ENCODE measurements at regions not wholly inside any gene's neighbourhood (a gene's known extent, or its start where the extent isn't known, plus 50 kb on each side); places are given as distances from the start of the nearest gene placed in this dataset.
"Not testable (repeated sequence)": the region's sequence is repeated elsewhere in the genome, so short reads cannot be mapped to it uniquely, and the experiment has no call there.

DNA sequence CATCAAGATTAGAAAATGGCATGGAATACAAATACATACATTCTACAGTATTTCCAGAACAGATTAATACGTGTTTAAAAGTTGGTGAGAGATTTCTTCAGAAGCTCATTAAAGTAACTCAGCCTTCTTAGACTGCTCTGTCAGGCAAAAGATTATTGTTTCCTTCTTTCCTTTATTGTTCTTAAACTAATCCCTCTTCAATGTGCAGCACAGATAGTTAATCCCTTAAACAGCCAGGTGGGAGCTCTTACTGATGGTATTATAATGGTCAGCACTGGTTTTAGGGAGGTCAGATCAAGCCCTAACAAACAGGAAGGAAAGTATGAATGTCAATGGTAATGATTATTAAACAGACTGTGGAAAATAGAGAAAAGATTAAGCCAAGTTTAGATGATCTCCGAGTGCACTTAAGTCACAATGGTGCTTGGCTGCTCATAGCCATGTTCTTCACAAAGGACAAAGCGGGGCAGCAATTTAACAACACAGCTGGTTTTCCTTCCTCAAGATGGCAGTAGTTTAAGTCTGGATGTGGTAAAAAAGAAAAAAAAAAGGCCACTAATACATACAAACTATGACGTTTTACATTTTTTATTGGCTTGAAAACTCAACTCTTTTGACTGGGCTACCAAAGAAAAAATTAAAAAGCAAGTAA lies 992.6 kb downstream of the PCDH9 start:
- Mint-ChIP-seq H3K36me3 (peaks cover 4% of the 10 kb centered on the region), H3K27me3 (peaks cover 0 to 4% of the 10 kb centered on the region in 2 donors), H3K4me1 (ENCODE audit: low read depth in 2 of 2) (no peaks in the 10 kb centered on the region), H3K9me3 (no peaks in the 10 kb centered on the region), H3K27ac (no peak overlapping the region), H3K4me3 (no peak overlapping the region)
- ATAC-seq (no peak), DNase-seq (ENCODE audit: low spot score) (no peak)

DNA sequence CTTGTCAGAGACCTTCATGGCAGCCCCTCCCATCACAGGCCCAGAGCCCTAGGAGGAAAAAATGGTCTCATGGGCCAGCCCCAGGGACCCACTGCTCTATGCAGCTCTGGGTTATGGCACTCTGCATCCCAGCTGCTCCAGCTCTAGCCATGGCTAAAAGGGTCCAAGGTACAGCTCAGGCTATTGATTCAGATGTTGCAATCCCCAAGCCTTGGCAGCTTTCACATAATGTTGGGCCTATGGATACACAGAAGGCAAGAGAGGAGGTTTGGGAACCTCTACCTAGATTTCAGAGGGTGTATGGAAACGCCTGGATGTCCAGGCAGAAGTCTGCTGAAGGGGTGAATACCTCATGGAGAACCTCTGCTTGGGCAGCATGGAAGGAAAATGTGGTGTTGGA lies 996.0 kb downstream of the PCDH9 start:
- H3K27me3 Mint-ChIP-seq: peaks cover 0 to 3% of the 10 kb centered on the region in 2 donors
- no peaks in the 10 kb centered on the region for H3K4me1 Mint-ChIP-seq (ENCODE audit: low read depth in 2 of 2)
- H3K36me3 Mint-ChIP-seq: peaks cover 10% of the 10 kb centered on the region
- H3K27ac Mint-ChIP-seq: no peak overlapping the region
- no peak overlapping the region for H3K4me3 Mint-ChIP-seq
- no peak for ATAC-seq
- DNase-seq (ENCODE audit: low spot score): no peak
- H3K9me3 Mint-ChIP-seq: peaks cover 7% of the 10 kb centered on the region

DNA sequence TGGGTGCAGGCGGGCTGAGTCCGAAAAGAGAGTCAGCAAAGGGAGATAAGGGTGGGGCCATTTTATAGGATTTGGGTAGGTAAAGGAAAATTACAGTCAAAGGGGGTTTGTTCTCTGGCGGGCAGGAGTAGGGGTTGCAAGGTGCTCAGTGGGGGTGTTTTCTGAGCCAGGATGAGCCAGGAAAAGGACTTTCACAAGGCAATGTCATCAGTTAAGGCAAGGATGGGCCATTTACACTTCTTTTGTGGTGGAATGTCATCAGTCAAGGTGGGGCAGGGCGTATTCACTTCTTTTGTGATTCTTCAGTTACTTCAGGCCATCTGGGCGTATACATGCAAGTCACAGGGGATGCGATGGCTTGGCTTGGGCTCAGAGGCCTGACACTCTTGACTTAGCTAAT lies 998.2 kb downstream of the PCDH9 start:
- not testable (repeated sequence) for H3K9me3 Mint-ChIP-seq; ATAC-seq; DNase-seq (ENCODE audit: low spot score); H3K4me1 Mint-ChIP-seq (ENCODE audit: low read depth in 2 of 2); H3K27ac Mint-ChIP-seq; H3K27me3 Mint-ChIP-seq; H3K4me3 Mint-ChIP-seq
- peaks cover 14% of the 10 kb centered on the region for H3K36me3 Mint-ChIP-seq

DNA sequence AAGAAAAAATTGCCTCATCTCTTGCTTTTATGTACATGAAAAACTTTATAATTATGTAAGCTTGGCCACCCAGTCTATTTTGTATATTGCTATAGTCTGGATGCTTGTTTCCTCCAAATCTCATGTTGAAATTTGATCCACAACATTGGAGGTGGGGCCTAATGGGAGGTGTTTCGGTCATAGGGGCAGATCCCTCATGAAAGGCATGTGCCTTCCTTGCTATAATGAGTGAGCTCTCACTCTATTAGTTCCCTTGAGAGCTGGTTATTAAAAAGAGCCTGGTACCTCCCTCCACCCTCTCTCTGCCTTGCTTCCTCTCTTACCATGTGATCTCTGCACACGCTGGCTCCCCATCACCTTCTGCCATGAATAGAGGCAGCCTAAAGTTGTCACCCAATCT lies 1005.1 kb downstream of the PCDH9 start:
- Mint-ChIP-seq H3K36me3 (peaks cover 4% of the 10 kb centered on the region), H3K4me1 (ENCODE audit: low read depth in 2 of 2) (peaks cover 5 to 7% of the 10 kb centered on the region in 2 donors), H3K9me3 (peaks cover 2% of the 10 kb centered on the region), H3K4me3 (no peak overlapping the region), H3K27ac (no peak overlapping the region), H3K27me3 (no peaks in the 10 kb centered on the region)
- DNase-seq (ENCODE audit: low spot score): no peak
- ATAC-seq: no peak

DNA sequence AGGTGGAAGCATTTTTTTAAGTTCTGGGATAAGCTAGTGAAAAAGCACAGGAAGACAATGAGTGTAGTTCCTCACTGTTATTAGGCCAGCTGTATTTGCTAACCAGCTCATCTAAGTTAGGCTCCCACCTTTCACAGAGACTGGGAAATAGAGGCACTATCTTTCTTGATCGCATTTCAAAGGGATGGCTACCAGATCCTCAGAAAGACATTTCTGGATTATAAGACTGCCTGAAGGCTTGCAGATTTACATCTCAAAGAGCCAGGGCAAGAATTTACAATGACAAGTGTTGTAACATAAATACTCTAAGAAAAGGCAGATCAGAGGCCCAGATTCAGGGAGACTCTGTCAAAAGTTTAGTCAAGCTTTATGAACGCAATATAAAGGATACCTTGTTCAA lies 1005.5 kb downstream of the PCDH9 start:
- peaks cover 0 to 2% of the 10 kb centered on the region in 2 donors for H3K27me3 Mint-ChIP-seq
- H3K9me3 Mint-ChIP-seq: peaks cover 2% of the 10 kb centered on the region
- no peak for DNase-seq (ENCODE audit: low spot score)
- H3K4me1 Mint-ChIP-seq (ENCODE audit: low read depth in 2 of 2): peaks cover 5 to 7% of the 10 kb centered on the region in 2 donors
- ATAC-seq: no peak
- H3K27ac Mint-ChIP-seq: no peak overlapping the region
- peaks cover 4% of the 10 kb centered on the region for H3K36me3 Mint-ChIP-seq
- H3K4me3 Mint-ChIP-seq: no peak overlapping the region

DNA sequence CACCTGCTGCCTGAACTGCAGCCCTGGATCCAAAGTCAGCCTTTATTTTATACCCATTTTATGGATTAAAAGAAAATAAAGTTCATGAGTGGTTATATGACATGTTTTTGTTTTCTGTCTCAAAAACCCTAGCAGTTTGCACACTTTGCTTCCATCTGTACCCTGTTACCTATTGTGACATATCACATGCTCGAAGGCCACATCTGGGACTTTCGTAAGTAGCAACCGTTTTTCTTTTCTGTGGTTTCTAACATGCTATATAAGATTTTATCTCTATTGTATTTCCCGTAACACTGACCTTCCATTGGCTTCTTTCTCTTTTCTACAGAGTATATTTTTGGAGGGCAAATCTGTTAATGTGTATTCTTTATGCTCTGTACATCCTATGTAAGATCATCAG lies 1007.2 kb downstream of the PCDH9 start:
- H3K36me3 Mint-ChIP-seq: peaks cover 7% of the 10 kb centered on the region
- DNase-seq (ENCODE audit: low spot score): no peak
- peaks cover 0 to 2% of the 10 kb centered on the region in 2 donors for H3K27me3 Mint-ChIP-seq
- peak; percentile 63 to 67 for ATAC-seq
- H3K27ac Mint-ChIP-seq: peak overlapping the region; percentile 62 to 66
- peaks cover 2% of the 10 kb centered on the region for H3K9me3 Mint-ChIP-seq
- H3K4me3 Mint-ChIP-seq: peak overlapping the region; percentile 19
- H3K4me1 Mint-ChIP-seq (ENCODE audit: low read depth in 2 of 2): peaks cover 5 to 7% of the 10 kb centered on the region in 2 donors

DNA sequence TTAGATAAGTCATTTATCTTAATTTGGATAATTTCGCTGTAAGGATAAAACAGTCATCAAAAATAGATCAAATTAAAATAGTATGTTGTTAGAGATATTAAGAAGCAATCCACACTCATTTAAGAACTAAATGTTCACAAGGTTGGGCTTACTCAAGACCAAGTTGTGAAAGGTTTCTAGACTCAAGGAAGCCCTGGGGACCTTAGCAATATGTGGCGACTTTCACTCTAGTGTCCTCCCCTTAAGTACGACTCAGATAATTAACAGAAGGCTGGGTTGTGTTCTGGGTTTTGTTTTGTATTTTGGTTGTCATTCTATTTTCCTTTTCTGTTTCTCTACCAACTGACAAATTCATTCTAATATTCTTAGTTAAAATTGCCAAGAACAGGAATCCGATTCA lies 1008.0 kb downstream of the PCDH9 start:
- peak overlapping the region; percentile 19 for H3K4me3 Mint-ChIP-seq
- peak overlapping the region in 1 of 2 donors; percentile 62 for H3K27ac Mint-ChIP-seq
- no peak for DNase-seq (ENCODE audit: low spot score)
- peak; percentile 73 to 80 for ATAC-seq
- H3K9me3 Mint-ChIP-seq: no peaks in the 10 kb centered on the region
- H3K36me3 Mint-ChIP-seq: peaks cover 4% of the 10 kb centered on the region
- peaks cover 0 to 2% of the 10 kb centered on the region in 2 donors for H3K27me3 Mint-ChIP-seq
- peaks cover 5 to 7% of the 10 kb centered on the region in 2 donors for H3K4me1 Mint-ChIP-seq (ENCODE audit: low read depth in 2 of 2)

DNA sequence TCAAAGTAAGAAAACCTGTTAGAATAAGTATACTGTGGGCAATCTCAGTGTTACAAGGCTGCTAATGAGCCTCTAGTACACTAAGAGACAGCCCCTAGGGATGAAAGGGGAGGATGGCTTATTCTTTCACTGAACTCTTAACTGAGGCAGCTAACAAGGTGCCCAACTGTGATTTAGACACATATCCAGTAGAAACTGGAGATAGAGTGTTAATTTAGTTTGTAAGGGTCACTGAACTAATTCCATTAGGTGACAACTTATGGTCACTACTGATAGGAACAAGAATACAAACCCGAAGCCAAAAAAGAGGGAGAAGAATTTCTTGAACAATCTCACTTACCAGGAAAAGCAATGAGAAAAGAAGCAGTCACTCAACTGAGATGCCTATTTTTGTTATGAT lies 1010.6 kb downstream of the PCDH9 start:
- H3K4me1 Mint-ChIP-seq (ENCODE audit: low read depth in 2 of 2): peaks cover 5 to 7% of the 10 kb centered on the region in 2 donors
- peaks cover 3% of the 10 kb centered on the region for H3K9me3 Mint-ChIP-seq
- H3K36me3 Mint-ChIP-seq: peaks cover 9% of the 10 kb centered on the region
- DNase-seq (ENCODE audit: low spot score): no peak
- no peak for ATAC-seq
- H3K4me3 Mint-ChIP-seq: no peak overlapping the region
- H3K27me3 Mint-ChIP-seq: peaks cover 0 to 4% of the 10 kb centered on the region in 2 donors
- no peak overlapping the region for H3K27ac Mint-ChIP-seq

DNA sequence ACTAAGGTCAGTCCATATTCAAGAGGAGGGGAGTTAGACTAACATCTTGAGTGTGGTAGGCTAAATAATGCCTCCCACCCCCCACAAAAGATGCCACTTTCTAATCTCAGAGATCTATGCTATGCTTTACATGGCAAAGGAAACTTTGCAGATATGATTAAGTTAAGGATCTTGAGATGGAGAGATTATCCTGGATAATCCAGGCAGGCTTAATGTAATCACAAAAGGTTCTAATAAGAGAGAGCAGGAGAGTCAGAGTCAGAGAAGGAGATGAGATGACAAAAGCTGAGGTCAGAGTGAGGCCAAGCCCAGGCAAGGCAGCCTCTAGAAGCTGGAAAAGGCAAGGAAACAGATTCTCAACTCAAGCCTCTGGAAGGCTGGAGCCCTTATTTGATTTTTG lies 1011.6 kb downstream of the PCDH9 start:
- ATAC-seq: no peak
- Mint-ChIP-seq H3K4me1 (ENCODE audit: low read depth in 2 of 2) (peaks cover 5% of the 10 kb centered on the region in 2 donors), H3K9me3 (peaks cover 3% of the 10 kb centered on the region), H3K27me3 (peaks cover 0 to 4% of the 10 kb centered on the region in 2 donors), H3K4me3 (no peak overlapping the region), H3K36me3 (peaks cover 9% of the 10 kb centered on the region), H3K27ac (no peak overlapping the region)
- DNase-seq (ENCODE audit: low spot score): no peak

DNA sequence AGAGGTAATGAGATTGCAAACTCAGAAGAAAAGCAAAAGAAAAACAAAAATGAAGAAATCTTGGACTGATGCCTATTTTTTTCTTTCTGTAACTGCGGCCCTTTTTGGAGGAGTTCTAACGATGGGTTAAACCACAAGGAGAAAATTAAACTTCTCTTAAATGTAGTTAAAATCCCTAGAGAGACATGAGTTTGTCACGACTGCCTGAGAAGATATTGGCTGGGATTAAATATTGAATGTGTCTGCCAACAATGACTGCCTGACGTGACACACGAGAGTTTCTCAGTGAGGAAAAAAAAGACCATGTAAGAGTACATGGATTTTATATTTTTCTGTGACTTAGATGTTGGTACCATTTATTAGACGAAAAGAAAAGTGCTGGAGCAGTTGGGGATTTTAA lies 1013.4 kb downstream of the PCDH9 start:
- DNase-seq (ENCODE audit: low spot score) (no peak), ATAC-seq (no peak)
- no peaks in the 10 kb centered on the region for H3K4me1 Mint-ChIP-seq (ENCODE audit: low read depth in 2 of 2)
- H3K9me3 Mint-ChIP-seq: peaks cover 6% of the 10 kb centered on the region
- peaks cover 0 to 4% of the 10 kb centered on the region in 2 donors for H3K27me3 Mint-ChIP-seq
- H3K4me3 Mint-ChIP-seq: no peak overlapping the region
- H3K36me3 Mint-ChIP-seq: peaks cover 9% of the 10 kb centered on the region
- H3K27ac Mint-ChIP-seq: no peak overlapping the region

DNA sequence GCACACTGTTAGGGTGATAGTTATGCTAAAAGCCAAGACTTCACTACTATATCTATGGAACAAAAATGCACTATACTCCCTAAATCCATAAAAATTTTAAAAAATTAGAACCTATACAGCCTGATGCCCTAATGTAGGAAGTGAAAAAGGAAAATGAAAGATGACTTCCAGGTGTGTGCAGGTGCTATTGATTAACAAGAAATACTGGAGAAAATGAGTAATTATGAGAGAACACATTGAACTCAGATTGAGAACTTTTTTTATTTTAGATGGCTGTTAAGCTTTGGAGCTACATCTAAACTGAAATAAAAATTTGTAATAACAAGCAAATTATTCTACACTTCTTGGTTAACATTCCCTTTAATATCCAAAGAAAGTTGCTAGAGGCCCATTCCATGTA lies 1015.7 kb downstream of the PCDH9 start:
- Mint-ChIP-seq H3K27ac (no peak overlapping the region), H3K36me3 (peaks cover 12% of the 10 kb centered on the region), H3K27me3 (peaks cover 0 to 2% of the 10 kb centered on the region in 2 donors), H3K4me1 (ENCODE audit: low read depth in 2 of 2) (no peaks in the 10 kb centered on the region), H3K4me3 (no peak overlapping the region), H3K9me3 (peaks cover 7% of the 10 kb centered on the region)
- ATAC-seq (no peak), DNase-seq (ENCODE audit: low spot score) (no peak)

DNA sequence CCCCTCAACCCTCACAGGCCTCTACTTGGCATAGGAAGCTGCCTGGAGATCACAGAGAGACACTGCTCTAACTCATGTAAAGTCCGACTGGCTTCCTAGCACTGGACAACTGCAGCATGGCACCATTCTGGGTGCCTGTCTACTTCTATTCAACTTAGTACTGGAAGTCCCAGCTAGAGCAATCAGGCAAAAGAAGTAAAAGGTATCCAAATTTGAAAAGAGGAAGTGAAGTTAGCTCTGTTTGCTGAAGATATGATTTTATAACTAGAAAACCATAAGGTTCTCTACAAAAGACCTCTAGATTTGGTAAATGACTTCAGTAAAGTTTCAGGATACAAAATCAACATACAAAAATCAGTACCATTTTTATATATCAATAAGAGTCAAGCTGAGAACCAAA lies 1017.6 kb downstream of the PCDH9 start:
- H3K27me3 Mint-ChIP-seq: peaks cover 0 to 2% of the 10 kb centered on the region in 2 donors

DNA sequence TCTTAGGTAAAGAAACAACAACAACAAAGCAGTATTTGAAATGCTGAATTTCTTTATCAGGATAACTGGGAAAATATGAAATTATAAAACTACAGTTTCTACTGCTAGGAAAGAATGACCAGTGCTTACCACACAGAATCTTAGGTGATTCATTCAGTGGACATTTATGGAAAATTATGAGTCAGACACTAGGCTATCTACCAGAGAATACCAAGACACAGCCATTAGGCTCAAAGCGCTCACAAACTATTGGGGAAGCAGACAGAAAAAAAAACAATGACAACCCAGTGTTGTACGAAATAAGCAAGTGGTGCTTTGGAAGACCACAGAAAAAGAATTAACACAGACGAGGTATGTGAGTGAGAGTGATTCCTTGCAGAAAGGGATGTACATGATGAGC lies 1019.5 kb downstream of the PCDH9 start:
- H3K4me3 Mint-ChIP-seq: no peak overlapping the region
- no peak for DNase-seq (ENCODE audit: low spot score)
- peaks cover 5% of the 10 kb centered on the region for H3K36me3 Mint-ChIP-seq
- ATAC-seq: no peak
- H3K27ac Mint-ChIP-seq: no peak overlapping the region
- peaks cover 5% of the 10 kb centered on the region for H3K9me3 Mint-ChIP-seq
- no peaks in the 10 kb centered on the region for H3K4me1 Mint-ChIP-seq (ENCODE audit: low read depth in 2 of 2)
- H3K27me3 Mint-ChIP-seq: peaks cover 0 to under 1% of the 10 kb centered on the region in 2 donors

More for the DNA sequence above, 1017.6 kb downstream of the PCDH9 start:
- Mint-ChIP-seq H3K27ac (no peak overlapping the region), H3K9me3 (peaks cover 7% of the 10 kb centered on the region), H3K4me1 (ENCODE audit: low read depth in 2 of 2) (no peaks in the 10 kb centered on the region), H3K36me3 (peaks cover 9% of the 10 kb centered on the region), H3K4me3 (no peak overlapping the region)
- DNase-seq (ENCODE audit: low spot score): no peak
- ATAC-seq: no peak

DNA sequence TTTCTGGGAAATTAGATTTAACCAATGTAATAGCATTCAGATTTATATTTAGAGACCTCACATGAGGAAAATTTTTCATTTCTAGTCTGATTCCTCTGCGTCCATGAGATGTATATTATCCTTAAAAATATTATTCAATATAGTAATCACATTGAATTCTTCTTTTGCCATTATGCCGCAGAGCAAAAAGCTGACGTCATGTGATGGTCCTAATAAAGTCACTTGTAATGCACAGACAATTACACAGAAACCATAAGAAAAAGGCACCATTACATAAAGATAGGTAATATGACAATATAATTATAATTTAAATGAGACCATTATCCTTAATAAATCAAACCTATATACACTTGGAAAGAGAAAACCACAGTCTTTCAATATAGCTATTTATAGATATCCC lies 1021.5 kb downstream of the PCDH9 start:
- Mint-ChIP-seq H3K4me1 (ENCODE audit: low read depth in 2 of 2) (no peaks in the 10 kb centered on the region), H3K27ac (no peak overlapping the region), H3K27me3 (no peaks in the 10 kb centered on the region), H3K36me3 (peaks cover 4% of the 10 kb centered on the region), H3K4me3 (no peak overlapping the region), H3K9me3 (peaks cover 6% of the 10 kb centered on the region)
- ATAC-seq (no peak), DNase-seq (ENCODE audit: low spot score) (no peak)

DNA sequence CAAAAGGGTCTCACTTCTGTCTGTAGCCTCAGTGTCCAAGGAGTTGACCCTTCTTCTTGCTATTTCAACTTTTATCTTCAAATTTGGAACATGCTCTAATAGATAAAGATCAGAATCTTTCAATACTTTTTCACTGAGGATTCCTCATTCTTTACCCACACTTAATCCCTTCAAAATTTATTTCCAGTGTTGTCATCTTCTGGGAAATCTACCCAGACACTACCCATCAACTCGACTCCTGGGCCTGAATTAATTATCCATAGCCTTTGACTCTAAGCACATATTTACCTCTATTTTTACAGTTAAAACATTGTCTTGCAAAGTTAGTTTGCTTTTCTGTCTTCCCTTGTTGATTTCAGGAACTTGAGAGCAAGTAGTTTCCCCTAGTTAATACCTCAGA lies 1022.5 kb downstream of the PCDH9 start:
- H3K36me3 Mint-ChIP-seq: peaks cover 4% of the 10 kb centered on the region
- H3K27me3 Mint-ChIP-seq: no peaks in the 10 kb centered on the region
- no peak overlapping the region for H3K4me3 Mint-ChIP-seq
- H3K9me3 Mint-ChIP-seq: peaks cover 6% of the 10 kb centered on the region
- ATAC-seq (no peak), DNase-seq (ENCODE audit: low spot score) (no peak)
- no peak overlapping the region for H3K27ac Mint-ChIP-seq
- H3K4me1 Mint-ChIP-seq (ENCODE audit: low read depth in 2 of 2): no peaks in the 10 kb centered on the region

Measured in natural killer cell treated with Interleukin-12 subunit alpha and Interleukin-12 subunit beta and Interleukin-15 and Interleukin-18, amount 100 ng/mL, for 72 hours (primary cell).